ENCODE measurements at regions not wholly inside any gene's neighbourhood (a gene's known extent, or its start where the extent isn't known, plus 50 kb on each side); places are given as distances from the start of the nearest gene placed in this dataset.

- DNase-seq: peak; percentile 15
- Histone ChIP-seq H3K36me3 (ENCODE audit: control insufficient read depth in 1 of 2, insufficient read depth in 2 of 2, low read depth in 1 of 2, low read length in 2 of 2) (no peaks in the 10 kb centered on the region), H2BK5ac (ENCODE audit: low read depth, low read length, poor library complexity, severe bottlenecking) (no peak overlapping the region), H2AK5ac (ENCODE audit: low read length, severe bottlenecking) (no peak overlapping the region), H2BK12ac (ENCODE audit: low read length in 2 of 2) (no peak overlapping the region), H3K9me3 (ENCODE audit: control insufficient read depth, low read length) (no peaks in the 10 kb centered on the region), H3K4me2 (ENCODE audit: low read length, poor library complexity, severe bottlenecking) (no peak overlapping the region), H3K18ac (ENCODE audit: low read depth in 1 of 2, low read length in 2 of 2) (no peak overlapping the region), H2BK120ac (ENCODE audit: low read depth, low read length) (no peak overlapping the region), H3K23ac (ENCODE audit: low read length in 2 of 2) (no peak overlapping the region), H3K4me3 (ENCODE audit: insufficient read depth in 1 of 2, low read depth in 1 of 2, low read length in 2 of 2) (no peak overlapping the region), H3K4me1 (ENCODE audit: control insufficient read depth, insufficient read depth, low read depth, low read length) (no peaks in the 10 kb centered on the region), H4K91ac (ENCODE audit: low read length) (no peak overlapping the region), H3K27ac (ENCODE audit: low read length, poor library complexity, severe bottlenecking) (no peak overlapping the region), H3K9ac (ENCODE audit: low read length) (no peak overlapping the region), H4K8ac (ENCODE audit: low read length) (no peak overlapping the region), H3K27me3 (ENCODE audit: control insufficient read depth in 1 of 2, insufficient read depth in 1 of 2, low read length in 2 of 2) (no peaks in the 10 kb centered on the region), H3K4ac (ENCODE audit: low read depth in 1 of 2, low read length in 2 of 2) (no peak overlapping the region), H3K14ac (ENCODE audit: low read length in 2 of 2) (no peak overlapping the region), H2AFZ (ENCODE audit: low read depth, low read length) (no peak overlapping the region), H3K79me1 (replicated peaks; ENCODE audit: low read length, poor library complexity, severe bottlenecking) (no peaks in the 10 kb centered on the region), H2BK15ac (ENCODE audit: low read depth, poor library complexity, severe bottlenecking) (no peak overlapping the region)
- whole genome bisulfite sequencing: no CpG with 5 or more reads among the region's 2 CpGs
These were observed 364.3 kb downstream of the FBXO8 start for GRCh38 chr4:173919196-173919595.

- Histone ChIP-seq H3K36me3 (ENCODE audit: control insufficient read depth in 1 of 2, insufficient read depth in 2 of 2, low read depth in 1 of 2, low read length in 2 of 2) (no peaks in the 10 kb centered on the region), H3K23ac (ENCODE audit: low read length in 2 of 2) (no peak overlapping the region), H4K91ac (ENCODE audit: low read length) (no peak overlapping the region), H3K4ac (ENCODE audit: low read depth in 1 of 2, low read length in 2 of 2) (no peak overlapping the region), H3K27ac (ENCODE audit: low read length, poor library complexity, severe bottlenecking) (peak overlapping the region; percentile 34), H2BK12ac (ENCODE audit: low read length in 2 of 2) (peak overlapping the region in 1 of 2 experiments; percentile 7), H3K27me3 (ENCODE audit: control insufficient read depth in 1 of 2, insufficient read depth in 1 of 2, low read length in 2 of 2) (no peaks in the 10 kb centered on the region), H3K9ac (ENCODE audit: low read length) (peak overlapping the region; percentile 85), H3K9me3 (ENCODE audit: control insufficient read depth, low read length) (no peaks in the 10 kb centered on the region), H2AK5ac (ENCODE audit: low read length, severe bottlenecking) (no peak overlapping the region), H3K14ac (ENCODE audit: low read length in 2 of 2) (no peak overlapping the region), H2BK120ac (ENCODE audit: low read depth, low read length) (no peak overlapping the region), H2BK15ac (ENCODE audit: low read depth, poor library complexity, severe bottlenecking) (no peak overlapping the region), H3K4me2 (ENCODE audit: low read length, poor library complexity, severe bottlenecking) (no peak overlapping the region), H3K4me1 (ENCODE audit: control insufficient read depth, insufficient read depth, low read depth, low read length) (no peaks in the 10 kb centered on the region), H3K4me3 (ENCODE audit: insufficient read depth in 1 of 2, low read depth in 1 of 2, low read length in 2 of 2) (peak overlapping the region in 1 of 2 experiments; percentile 53), H2BK5ac (ENCODE audit: low read depth, low read length, poor library complexity, severe bottlenecking) (no peak overlapping the region), H3K79me1 (replicated peaks; ENCODE audit: low read length, poor library complexity, severe bottlenecking) (no peaks in the 10 kb centered on the region), H4K8ac (ENCODE audit: low read length) (no peak overlapping the region), H2AFZ (ENCODE audit: low read depth, low read length) (no peak overlapping the region), H3K18ac (ENCODE audit: low read depth in 1 of 2, low read length in 2 of 2) (peak overlapping the region; percentile 5 to 9)
- DNase-seq: peak; percentile 84
- WGBS: 26% methylated on average over 7 of the region's 8 CpGs
These were observed 366.1 kb downstream of the FBXO8 start for GRCh38 chr4:173917255-173917960.

- H3K27ac ChIP-seq (ENCODE audit: low read length, poor library complexity, severe bottlenecking): no peak overlapping the region
- H3K4me3 ChIP-seq (ENCODE audit: insufficient read depth in 1 of 2, low read depth in 1 of 2, low read length in 2 of 2): no peak overlapping the region
- no peak overlapping the region for H4K8ac ChIP-seq (ENCODE audit: low read length)
- H2BK15ac ChIP-seq (ENCODE audit: low read depth, poor library complexity, severe bottlenecking): no peak overlapping the region
- H3K14ac ChIP-seq (ENCODE audit: low read length in 2 of 2): no peak overlapping the region
- H3K27me3 ChIP-seq (ENCODE audit: control insufficient read depth in 1 of 2, insufficient read depth in 1 of 2, low read length in 2 of 2): no peaks in the 10 kb centered on the region
- H3K36me3 ChIP-seq (ENCODE audit: control insufficient read depth in 1 of 2, insufficient read depth in 2 of 2, low read depth in 1 of 2, low read length in 2 of 2): no peaks in the 10 kb centered on the region
- H2AFZ ChIP-seq (ENCODE audit: low read depth, low read length): no peak overlapping the region
- no peak overlapping the region for H2BK120ac ChIP-seq (ENCODE audit: low read depth, low read length)
- H2BK12ac ChIP-seq (ENCODE audit: low read length in 2 of 2): no peak overlapping the region
- H3K4ac ChIP-seq (ENCODE audit: low read depth in 1 of 2, low read length in 2 of 2): no peak overlapping the region
- H3K18ac ChIP-seq (ENCODE audit: low read depth in 1 of 2, low read length in 2 of 2): no peak overlapping the region
- no peak overlapping the region for H3K4me2 ChIP-seq (ENCODE audit: low read length, poor library complexity, severe bottlenecking)
- H3K9me3 ChIP-seq (ENCODE audit: control insufficient read depth, low read length): no peaks in the 10 kb centered on the region
- H2BK5ac ChIP-seq (ENCODE audit: low read depth, low read length, poor library complexity, severe bottlenecking): no peak overlapping the region
- DNase-seq: no peak
- no peaks in the 10 kb centered on the region for H3K79me1 ChIP-seq (replicated peaks; ENCODE audit: low read length, poor library complexity, severe bottlenecking)
- WGBS: over 99% methylated on average over 6 of the region's 6 CpGs
- H4K91ac ChIP-seq (ENCODE audit: low read length): no peak overlapping the region
- no peak overlapping the region for H3K23ac ChIP-seq (ENCODE audit: low read length in 2 of 2)
- no peaks in the 10 kb centered on the region for H3K4me1 ChIP-seq (ENCODE audit: control insufficient read depth, insufficient read depth, low read depth, low read length)
- no peak overlapping the region for H2AK5ac ChIP-seq (ENCODE audit: low read length, severe bottlenecking)
- no peak overlapping the region for H3K9ac ChIP-seq (ENCODE audit: low read length)
These were observed 370.0 kb downstream of the FBXO8 start for GRCh38 chr4:173913496-173913895.

GRCh38 chr4:173912384-173912783 is 371.1 kb downstream of the FBXO8 start:
- H2BK12ac ChIP-seq (ENCODE audit: low read length in 2 of 2): no peak overlapping the region
- H3K9me3 ChIP-seq (ENCODE audit: control insufficient read depth, low read length): no peaks in the 10 kb centered on the region
- no peak overlapping the region for H2AK5ac ChIP-seq (ENCODE audit: low read length, severe bottlenecking)
- no peak for DNase-seq
- H2BK5ac ChIP-seq (ENCODE audit: low read depth, low read length, poor library complexity, severe bottlenecking): no peak overlapping the region
- H3K18ac ChIP-seq (ENCODE audit: low read depth in 1 of 2, low read length in 2 of 2): no peak overlapping the region
- H2AFZ ChIP-seq (ENCODE audit: low read depth, low read length): no peak overlapping the region
- H3K9ac ChIP-seq (ENCODE audit: low read length): no peak overlapping the region
- H4K8ac ChIP-seq (ENCODE audit: low read length): no peak overlapping the region
- no peak overlapping the region for H3K4ac ChIP-seq (ENCODE audit: low read depth in 1 of 2, low read length in 2 of 2)
- no peak overlapping the region for H3K27ac ChIP-seq (ENCODE audit: low read length, poor library complexity, severe bottlenecking)
- H3K4me3 ChIP-seq (ENCODE audit: insufficient read depth in 1 of 2, low read depth in 1 of 2, low read length in 2 of 2): no peak overlapping the region
- H3K27me3 ChIP-seq (ENCODE audit: control insufficient read depth in 1 of 2, insufficient read depth in 1 of 2, low read length in 2 of 2): no peaks in the 10 kb centered on the region
- no peak overlapping the region for H2BK120ac ChIP-seq (ENCODE audit: low read depth, low read length)
- H3K23ac ChIP-seq (ENCODE audit: low read length in 2 of 2): no peak overlapping the region
- H3K14ac ChIP-seq (ENCODE audit: low read length in 2 of 2): no peak overlapping the region
- H3K79me1 ChIP-seq (replicated peaks; ENCODE audit: low read length, poor library complexity, severe bottlenecking): no peaks in the 10 kb centered on the region
- no peak overlapping the region for H2BK15ac ChIP-seq (ENCODE audit: low read depth, poor library complexity, severe bottlenecking)
- no peak overlapping the region for H3K4me2 ChIP-seq (ENCODE audit: low read length, poor library complexity, severe bottlenecking)
- 85% methylated on average over 1 of the region's 1 CpG for WGBS
- no peak overlapping the region for H4K91ac ChIP-seq (ENCODE audit: low read length)
- no peaks in the 10 kb centered on the region for H3K36me3 ChIP-seq (ENCODE audit: control insufficient read depth in 1 of 2, insufficient read depth in 2 of 2, low read depth in 1 of 2, low read length in 2 of 2)
- no peaks in the 10 kb centered on the region for H3K4me1 ChIP-seq (ENCODE audit: control insufficient read depth, insufficient read depth, low read depth, low read length)

Measured in mesenchymal stem cell (in vitro differentiated cells and primary cell).